Endothelial cell of umbilical vein (primary cell): ENCODE measurements at regions not wholly inside any gene's neighbourhood (a gene's known extent, or its start where the extent isn't known, plus 50 kb on each side); places are given as distances from the start of the nearest gene placed in this dataset.

Source experiments
- CTCF ChIP-seq, 2 donors: IDR thresholded peaks; 1 replicate in 1 of 2; 2 replicates in 1 of 2; pipeline ENCODE4 v1.5.1; 2011; ENCODE audit warnings: low read length in 2 of 2, mild to moderate bottlenecking in 2 of 2, moderate library complexity in 2 of 2, control low read depth in 1 of 2, inconsistent platforms in 1 of 2, low read depth in 1 of 2; ENCODE audit not compliant: insufficient read depth in 1 of 2; ENCODE audit errors: extremely low read depth in 1 of 2
- EZH2 ChIP-seq: IDR thresholded peaks from 2 replicates; pipeline ENCODE4 v1.6.1; 2012; ENCODE audit warnings: borderline replicate concordance, low read depth, mild to moderate bottlenecking, moderate library complexity, low read length, inconsistent platforms; ENCODE audit not compliant: severe bottlenecking
- FOS ChIP-seq: IDR thresholded peaks from 2 replicates; pipeline ENCODE4 v1.6.1; 2011; ENCODE audit warnings: mild to moderate bottlenecking, low read length, moderate library complexity, borderline replicate concordance; ENCODE audit not compliant: insufficient read depth
- GATA2 ChIP-seq: IDR thresholded peaks from 2 replicates; pipeline ENCODE4 v1.7.0; 2011; ENCODE audit warnings: low read depth, mild to moderate bottlenecking, moderate library complexity, mixed read lengths, low read length; ENCODE audit not compliant: insufficient read length, insufficient read depth
- JUN ChIP-seq: IDR thresholded peaks from 2 replicates; pipeline ENCODE4 v1.6.1; 2011; ENCODE audit warnings: borderline replicate concordance, low read depth; ENCODE audit not compliant: insufficient read length, insufficient read depth
- MAX ChIP-seq: IDR thresholded peaks from 2 replicates; pipeline ENCODE4 v1.6.1; 2011; ENCODE audit not compliant: insufficient read depth, insufficient read length
- POLR2A ChIP-seq: IDR thresholded peaks from 2 replicates; pipeline ENCODE4 v1.6.1; 2012; ENCODE audit warnings: low read depth, mild to moderate bottlenecking, control low read depth, low read length
- POLR2AphosphoS5 ChIP-seq: IDR thresholded peaks from 2 replicates; pipeline ENCODE4 v1.6.1; 2012; ENCODE audit warnings: low read depth, mild to moderate bottlenecking, control low read depth, low read length, moderate library complexity; ENCODE audit not compliant: insufficient read depth

GRCh38 chr18:5709476-5710095, 165.8 kb upstream of the EPB41L3 start:
- TF ChIP-seq CTCF (IDR thresholded peaks at IDR 0.05; ENCODE audit: extremely low read depth in 1 of 2, insufficient read depth in 1 of 2, low read depth in 1 of 2, low read length in 2 of 2) (no peak), POLR2AphosphoS5 (no peak), JUN (no peak), EZH2 (no peak), MAX (no peak), POLR2A (no peak), FOS (no peak), GATA2 (no peak)
